ENCODE measurements at regions not wholly inside any gene's neighbourhood (a gene's known extent, or its start where the extent isn't known, plus 50 kb on each side); places are given as distances from the start of the nearest gene placed in this dataset.

DNA sequence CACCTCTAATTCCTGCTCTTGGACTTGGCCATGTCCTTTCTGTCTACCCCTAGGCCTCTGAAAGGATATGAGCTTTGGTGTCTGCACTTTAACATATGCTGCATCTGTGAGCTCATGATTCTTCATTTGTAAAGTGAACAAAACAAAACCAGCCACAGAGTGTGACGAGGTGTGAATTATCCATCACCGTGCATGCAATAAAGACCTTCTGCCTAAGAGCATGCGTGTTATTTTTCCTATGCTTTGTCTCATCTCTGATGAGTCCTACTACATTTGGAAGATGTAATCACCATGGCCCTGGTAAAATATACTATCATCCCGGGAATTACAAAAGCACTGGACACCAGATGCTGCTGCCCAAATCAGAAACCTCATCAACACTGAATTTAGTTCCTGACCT, 103.5 kb upstream of the KCNAB1 start (continued):
- TF ChIP-seq, protein P1, sequence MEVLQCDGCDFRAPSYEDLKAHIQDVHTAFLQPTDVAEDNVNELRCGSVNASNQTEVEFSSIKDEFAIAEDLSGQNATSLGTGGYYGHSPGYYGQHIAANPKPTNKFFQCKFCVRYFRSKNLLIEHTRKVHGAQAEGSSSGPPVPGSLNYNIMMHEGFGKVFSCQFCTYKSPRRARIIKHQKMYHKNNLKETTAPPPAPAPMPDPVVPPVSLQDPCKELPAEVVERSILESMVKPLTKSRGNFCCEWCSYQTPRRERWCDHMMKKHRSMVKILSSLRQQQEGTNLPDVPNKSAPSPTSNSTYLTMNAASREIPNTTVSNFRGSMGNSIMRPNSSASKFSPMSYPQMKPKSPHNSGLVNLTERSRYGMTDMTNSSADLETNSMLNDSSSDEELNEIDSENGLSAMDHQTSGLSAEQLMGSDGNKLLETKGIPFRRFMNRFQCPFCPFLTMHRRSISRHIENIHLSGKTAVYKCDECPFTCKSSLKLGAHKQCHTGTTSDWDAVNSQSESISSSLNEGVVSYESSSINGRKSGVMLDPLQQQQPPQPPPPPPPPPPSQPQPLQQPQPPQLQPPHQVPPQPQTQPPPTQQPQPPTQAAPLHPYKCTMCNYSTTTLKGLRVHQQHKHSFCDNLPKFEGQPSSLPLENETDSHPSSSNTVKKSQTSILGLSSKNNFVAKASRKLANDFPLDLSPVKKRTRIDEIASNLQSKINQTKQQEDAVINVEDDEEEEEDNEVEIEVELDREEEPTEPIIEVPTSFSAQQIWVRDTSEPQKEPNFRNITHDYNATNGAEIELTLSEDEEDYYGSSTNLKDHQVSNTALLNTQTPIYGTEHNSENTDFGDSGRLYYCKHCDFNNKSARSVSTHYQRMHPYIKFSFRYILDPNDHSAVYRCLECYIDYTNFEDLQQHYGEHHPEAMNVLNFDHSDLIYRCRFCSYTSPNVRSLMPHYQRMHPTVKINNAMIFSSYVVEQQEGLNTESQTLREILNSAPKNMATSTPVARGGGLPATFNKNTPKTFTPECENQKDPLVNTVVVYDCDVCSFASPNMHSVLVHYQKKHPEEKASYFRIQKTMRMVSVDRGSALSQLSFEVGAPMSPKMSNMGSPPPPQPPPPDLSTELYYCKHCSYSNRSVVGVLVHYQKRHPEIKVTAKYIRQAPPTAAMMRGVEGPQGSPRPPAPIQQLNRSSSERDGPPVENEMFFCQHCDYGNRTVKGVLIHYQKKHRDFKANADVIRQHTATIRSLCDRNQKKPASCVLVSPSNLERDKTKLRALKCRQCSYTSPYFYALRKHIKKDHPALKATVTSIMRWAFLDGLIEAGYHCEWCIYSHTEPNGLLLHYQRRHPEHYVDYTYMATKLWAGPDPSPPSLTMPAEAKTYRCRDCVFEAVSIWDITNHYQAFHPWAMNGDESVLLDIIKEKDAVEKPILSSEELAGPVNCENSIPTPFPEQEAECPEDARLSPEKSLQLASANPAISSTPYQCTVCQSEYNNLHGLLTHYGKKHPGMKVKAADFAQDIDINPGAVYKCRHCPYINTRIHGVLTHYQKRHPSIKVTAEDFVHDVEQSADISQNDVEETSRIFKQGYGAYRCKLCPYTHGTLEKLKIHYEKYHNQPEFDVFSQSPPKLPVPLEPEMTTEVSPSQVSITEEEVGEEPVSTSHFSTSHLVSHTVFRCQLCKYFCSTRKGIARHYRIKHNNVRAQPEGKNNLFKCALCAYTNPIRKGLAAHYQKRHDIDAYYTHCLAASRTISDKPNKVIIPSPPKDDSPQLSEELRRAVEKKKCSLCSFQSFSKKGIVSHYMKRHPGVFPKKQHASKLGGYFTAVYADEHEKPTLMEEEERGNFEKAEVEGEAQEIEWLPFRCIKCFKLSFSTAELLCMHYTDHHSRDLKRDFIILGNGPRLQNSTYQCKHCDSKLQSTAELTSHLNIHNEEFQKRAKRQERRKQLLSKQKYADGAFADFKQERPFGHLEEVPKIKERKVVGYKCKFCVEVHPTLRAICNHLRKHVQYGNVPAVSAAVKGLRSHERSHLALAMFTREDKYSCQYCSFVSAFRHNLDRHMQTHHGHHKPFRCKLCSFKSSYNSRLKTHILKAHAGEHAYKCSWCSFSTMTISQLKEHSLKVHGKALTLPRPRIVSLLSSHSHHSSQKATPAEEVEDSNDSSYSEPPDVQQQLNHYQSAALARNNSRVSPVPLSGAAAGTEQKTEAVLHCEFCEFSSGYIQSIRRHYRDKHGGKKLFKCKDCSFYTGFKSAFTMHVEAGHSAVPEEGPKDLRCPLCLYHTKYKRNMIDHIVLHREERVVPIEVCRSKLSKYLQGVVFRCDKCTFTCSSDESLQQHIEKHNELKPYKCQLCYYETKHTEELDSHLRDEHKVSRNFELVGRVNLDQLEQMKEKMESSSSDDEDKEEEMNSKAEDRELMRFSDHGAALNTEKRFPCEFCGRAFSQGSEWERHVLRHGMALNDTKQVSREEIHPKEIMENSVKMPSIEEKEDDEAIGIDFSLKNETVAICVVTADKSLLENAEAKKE (CRISPR knock-in tag; IDR thresholded peaks at IDR 0.05), result no peak
- TF ChIP-seq ZNF114 (CRISPR knock-in tag; IDR thresholded peaks at IDR 0.05), result no peak
- no peak for TF ChIP-seq ZNF331 (CRISPR knock-in tag; IDR thresholded peaks at IDR 0.05; ENCODE audit: low read depth)
- no peak for TF ChIP-seq EZH2phosphoT487 (IDR thresholded peaks at IDR 0.05; ENCODE audit: unreplicated experiment)
- TF ChIP-seq POLR2AphosphoS5 (IDR thresholded peaks at IDR 0.05; ENCODE audit: low read depth), result no peak
- TF ChIP-seq, protein P2, sequence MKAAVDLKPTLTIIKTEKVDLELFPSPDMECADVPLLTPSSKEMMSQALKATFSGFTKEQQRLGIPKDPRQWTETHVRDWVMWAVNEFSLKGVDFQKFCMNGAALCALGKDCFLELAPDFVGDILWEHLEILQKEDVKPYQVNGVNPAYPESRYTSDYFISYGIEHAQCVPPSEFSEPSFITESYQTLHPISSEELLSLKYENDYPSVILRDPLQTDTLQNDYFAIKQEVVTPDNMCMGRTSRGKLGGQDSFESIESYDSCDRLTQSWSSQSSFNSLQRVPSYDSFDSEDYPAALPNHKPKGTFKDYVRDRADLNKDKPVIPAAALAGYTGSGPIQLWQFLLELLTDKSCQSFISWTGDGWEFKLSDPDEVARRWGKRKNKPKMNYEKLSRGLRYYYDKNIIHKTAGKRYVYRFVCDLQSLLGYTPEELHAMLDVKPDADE (IDR thresholded peaks at IDR 0.05), result no peak
- TF ChIP-seq, protein P3, sequence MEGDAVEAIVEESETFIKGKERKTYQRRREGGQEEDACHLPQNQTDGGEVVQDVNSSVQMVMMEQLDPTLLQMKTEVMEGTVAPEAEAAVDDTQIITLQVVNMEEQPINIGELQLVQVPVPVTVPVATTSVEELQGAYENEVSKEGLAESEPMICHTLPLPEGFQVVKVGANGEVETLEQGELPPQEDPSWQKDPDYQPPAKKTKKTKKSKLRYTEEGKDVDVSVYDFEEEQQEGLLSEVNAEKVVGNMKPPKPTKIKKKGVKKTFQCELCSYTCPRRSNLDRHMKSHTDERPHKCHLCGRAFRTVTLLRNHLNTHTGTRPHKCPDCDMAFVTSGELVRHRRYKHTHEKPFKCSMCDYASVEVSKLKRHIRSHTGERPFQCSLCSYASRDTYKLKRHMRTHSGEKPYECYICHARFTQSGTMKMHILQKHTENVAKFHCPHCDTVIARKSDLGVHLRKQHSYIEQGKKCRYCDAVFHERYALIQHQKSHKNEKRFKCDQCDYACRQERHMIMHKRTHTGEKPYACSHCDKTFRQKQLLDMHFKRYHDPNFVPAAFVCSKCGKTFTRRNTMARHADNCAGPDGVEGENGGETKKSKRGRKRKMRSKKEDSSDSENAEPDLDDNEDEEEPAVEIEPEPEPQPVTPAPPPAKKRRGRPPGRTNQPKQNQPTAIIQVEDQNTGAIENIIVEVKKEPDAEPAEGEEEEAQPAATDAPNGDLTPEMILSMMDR (conservative IDR thresholded peaks at IDR 0.05; ENCODE audit: low read depth in 2 of 2), result no peak
- TF ChIP-seq JUNB (IDR thresholded peaks at IDR 0.05; ENCODE audit: unreplicated experiment), result no peak
- no peak for TF ChIP-seq CREB1 (CRISPR knock-in tag; IDR thresholded peaks at IDR 0.05; ENCODE audit: low read depth)
- no peak for TF ChIP-seq EZH2 (IDR thresholded peaks at IDR 0.05; ENCODE audit: low read depth, unreplicated experiment)
